ENCODE measurements at regions not wholly inside any gene's neighbourhood (a gene's known extent, or its start where the extent isn't known, plus 50 kb on each side); places are given as distances from the start of the nearest gene placed in this dataset.
"Not testable (repeated sequence)": the region's sequence is repeated elsewhere in the genome, so short reads cannot be mapped to it uniquely, and the experiment has no call there.

- POLR2A ChIA-PET (ENCODE audit: unreplicated experiment); H3K18ac ChIP-seq (ENCODE audit: low read depth, low read length); CTCF ChIA-PET; H4K8ac ChIP-seq (ENCODE audit: low read depth in 2 of 2, low read length in 2 of 2); H3K4me3 ChIP-seq (ENCODE audit: insufficient read depth, low read depth, low read length); H3K9me3 ChIP-seq (ENCODE audit: control insufficient read depth, insufficient read depth, low read length); DNase-seq; H2AK9ac ChIP-seq (replicated peaks; ENCODE audit: low read depth, low read length, poor library complexity); H3K9ac ChIP-seq (ENCODE audit: low read depth, low read length); intact Hi-C loops (cut with micrococcal nuclease); H3K4me1 ChIP-seq (ENCODE audit: control insufficient read depth, insufficient read depth, low read length); H3K23ac ChIP-seq (ENCODE audit: low read depth, low read length); H4K91ac ChIP-seq (ENCODE audit: insufficient read depth, low read depth, low read length); H3K79me1 ChIP-seq (ENCODE audit: low read depth in 1 of 2, low read length in 2 of 2); dilution Hi-C loops (cut with HindIII; ENCODE audit: low sequenced_read_pairs, unreplicated experiment); H3K9me1 ChIP-seq (ENCODE audit: insufficient read depth, low read length); BruUV-seq (replicated peaks); ATAC-seq (ENCODE audit: low read depth); H2AFZ ChIP-seq (replicated peaks; ENCODE audit: low read length, poor library complexity); H2BK15ac ChIP-seq (ENCODE audit: low read depth, low read length); H3K14ac ChIP-seq (replicated peaks; ENCODE audit: low read depth, low read length); H2BK20ac ChIP-seq (ENCODE audit: low read depth, low read length); H3K56ac ChIP-seq (ENCODE audit: extremely low read depth, insufficient read depth, low read length); H2BK120ac ChIP-seq (ENCODE audit: low read depth, low read length); H3K27me3 ChIP-seq (ENCODE audit: control insufficient read depth, insufficient read depth, low read length); in situ Hi-C loops (cut with MboI; ENCODE audit: low sequenced_read_pairs); H4K5ac ChIP-seq (ENCODE audit: low read depth, low read length); H2AK5ac ChIP-seq (ENCODE audit: low read depth, low read length); H3K4me2 ChIP-seq (ENCODE audit: low read depth, low read length); H3K36me3 ChIP-seq (ENCODE audit: control insufficient read depth, insufficient read depth, low read length); H2BK5ac ChIP-seq (ENCODE audit: low read depth, low read length, poor library complexity, severe bottlenecking); H3K27ac ChIP-seq (ENCODE audit: insufficient read depth, low read length); H3K4ac ChIP-seq (ENCODE audit: low read depth, low read length); H4K20me1 ChIP-seq (ENCODE audit: insufficient read depth, low read length): not testable (repeated sequence)
- no CpG with 5 or more reads among the region's 1 CpG for WGBS, 2 experiments (ENCODE audit: extremely low coverage in 2 of 2, insufficient read length in 1 of 2)
Observed at GRCh38 chr4:97325751-97326150, 817.5 kb downstream of the STPG2 start.
